Panc1 (cell line): ENCODE measurements at regions not wholly inside any gene's neighbourhood (a gene's known extent, or its start where the extent isn't known, plus 50 kb on each side); places are given as distances from the start of the nearest gene placed in this dataset.

Source experiments
- CTCF ChIP-seq: fragments of 450-650 bp; IDR thresholded peaks from 2 replicates; pipeline ENCODE4 v1.5.1; 2017; ENCODE audit warnings: mild to moderate bottlenecking
- POLR2AphosphoS5 ChIP-seq: IDR thresholded peaks from 2 replicates; pipeline ENCODE4 v1.6.1; 2012; ENCODE audit warnings: mild to moderate bottlenecking, low read depth, low read length, moderate library complexity

GRCh38 chr6:22970004-22970403 lies 400.6 kb downstream of the HDGFL1 start:
- TF ChIP-seq POLR2AphosphoS5, result no peak
- no peak for TF ChIP-seq CTCF
